Vagina (tissue), 2 donors: ENCODE measurements at regions not wholly inside any gene's neighbourhood (a gene's known extent, or its start where the extent isn't known, plus 50 kb on each side); places are given as distances from the start of the nearest gene placed in this dataset.

Experiments
- POLR2A ChIP-seq, 2 donors: fragments of 450-650 bp; IDR thresholded peaks; one replicate each; pipeline ENCODE4 v1.6.1; 2017; ENCODE audit warnings: antibody characterized with exemption in 2 of 2, mild to moderate bottlenecking in 2 of 2, moderate library complexity in 2 of 2
- POLR2AphosphoS5 ChIP-seq, 2 donors: sonication (generic); formaldehyde crosslinking; IDR thresholded peaks; one replicate each; pipeline ENCODE4 v1.9.0; 2017; ENCODE audit warnings: antibody characterized with exemption in 2 of 2, mild to moderate bottlenecking in 2 of 2, low read depth in 1 of 2; ENCODE audit not compliant: insufficient read depth in 1 of 2
- TF ChIP-seq, protein P1 (sequence below), 3 experiments: fragments of 450-650 bp in 2 of 3; fragments of 200-600 bp in 1 of 3; sonication (generic) in 1 of 3; IDR thresholded peaks; one replicate each; pipeline ENCODE4 v1.5.1; 2017 to 2019; ENCODE audit warnings: antibody characterized with exemption in 3 of 3, mild to moderate bottlenecking in 2 of 3, moderate library complexity in 2 of 3

DNA sequence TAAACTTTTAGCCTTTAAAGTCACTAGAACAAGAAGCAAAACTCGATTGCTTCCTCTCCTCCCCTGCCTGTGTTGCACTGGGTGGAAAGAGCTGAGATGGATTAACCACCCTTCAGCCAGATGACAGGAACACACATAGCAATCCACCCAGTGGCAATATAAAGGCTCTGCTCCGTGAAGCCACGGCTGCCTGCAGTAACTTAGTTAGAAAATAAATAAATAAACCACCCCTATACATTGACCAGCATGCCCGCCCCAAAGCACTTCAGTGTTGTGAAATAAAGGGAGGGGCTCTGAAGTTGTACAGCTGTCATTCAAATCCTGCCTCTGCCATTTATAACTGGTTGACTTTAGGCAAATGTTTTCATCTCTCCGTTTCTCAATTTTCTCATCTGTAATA, 217.1 kb upstream of the LDB2 start:
- TF ChIP-seq, protein P1, sequence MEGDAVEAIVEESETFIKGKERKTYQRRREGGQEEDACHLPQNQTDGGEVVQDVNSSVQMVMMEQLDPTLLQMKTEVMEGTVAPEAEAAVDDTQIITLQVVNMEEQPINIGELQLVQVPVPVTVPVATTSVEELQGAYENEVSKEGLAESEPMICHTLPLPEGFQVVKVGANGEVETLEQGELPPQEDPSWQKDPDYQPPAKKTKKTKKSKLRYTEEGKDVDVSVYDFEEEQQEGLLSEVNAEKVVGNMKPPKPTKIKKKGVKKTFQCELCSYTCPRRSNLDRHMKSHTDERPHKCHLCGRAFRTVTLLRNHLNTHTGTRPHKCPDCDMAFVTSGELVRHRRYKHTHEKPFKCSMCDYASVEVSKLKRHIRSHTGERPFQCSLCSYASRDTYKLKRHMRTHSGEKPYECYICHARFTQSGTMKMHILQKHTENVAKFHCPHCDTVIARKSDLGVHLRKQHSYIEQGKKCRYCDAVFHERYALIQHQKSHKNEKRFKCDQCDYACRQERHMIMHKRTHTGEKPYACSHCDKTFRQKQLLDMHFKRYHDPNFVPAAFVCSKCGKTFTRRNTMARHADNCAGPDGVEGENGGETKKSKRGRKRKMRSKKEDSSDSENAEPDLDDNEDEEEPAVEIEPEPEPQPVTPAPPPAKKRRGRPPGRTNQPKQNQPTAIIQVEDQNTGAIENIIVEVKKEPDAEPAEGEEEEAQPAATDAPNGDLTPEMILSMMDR (IDR thresholded peaks at IDR 0.05) = no peak
- TF ChIP-seq POLR2A (IDR thresholded peaks at IDR 0.05) (no peak), POLR2AphosphoS5 (IDR thresholded peaks at IDR 0.05; ENCODE audit: insufficient read depth in 1 of 2, low read depth in 1 of 2) (no peak)
